K562 (cell line): ENCODE measurements at regions not wholly inside any gene's neighbourhood (a gene's known extent, or its start where the extent isn't known, plus 50 kb on each side); places are given as distances from the start of the nearest gene placed in this dataset.

Source experiments
- BMI1 ChIP-seq: fragments of 150-350 bp; IDR thresholded peaks from 2 replicates; pipeline ENCODE4 v1.6.1; 2014; ENCODE audit warnings: low read length
- NFXL1 ChIP-seq: fragments of 450-650 bp; formaldehyde crosslinking; IDR thresholded peaks from 2 replicates; pipeline ENCODE4 v1.4.0; 2021; ENCODE audit warnings: mild to moderate bottlenecking
- PHF21A ChIP-seq: fragments of 450-650 bp; IDR thresholded peaks from 2 replicates; pipeline ENCODE4 v1.6.1; 2017; ENCODE audit warnings: low read depth, borderline replicate concordance
- RB1 ChIP-seq: fragments of 450-650 bp; IDR thresholded peaks from 2 replicates; pipeline ENCODE4 v1.6.1; 2017; ENCODE audit warnings: low read depth, mild to moderate bottlenecking
- ZNF253 ChIP-seq: fragments of 250-450 bp; sonication (Bioruptor Pico); conservative IDR thresholded peaks from 2 replicates; pipeline ENCODE4 v1.6.1; 2021; ENCODE audit warnings: mild to moderate bottlenecking
- ZNF668 ChIP-seq: fragments of 250-450 bp; sonication (Bioruptor Pico); IDR thresholded peaks from 2 replicates; pipeline ENCODE4 v1.8.0; 2022; ENCODE audit warnings: mild to moderate bottlenecking, inconsistent platforms
- TF ChIP-seq, protein P1 (sequence below), 2 experiments: IDR thresholded peaks in 1 of 2; conservative IDR thresholded peaks in 1 of 2; 2 replicates each; pipeline ENCODE4 v1.6.1; 2016; ENCODE audit warnings: low read depth in 2 of 2, mild to moderate bottlenecking in 1 of 2, missing compliant biosample characterization in 1 of 2, missing genetic modification characterization in 1 of 2, moderate library complexity in 1 of 2
- TF ChIP-seq, protein P2 (sequence below): fragments of 450-650 bp; formaldehyde crosslinking; IDR thresholded peaks from 2 replicates; pipeline ENCODE4 v1.4.0; 2022; ENCODE audit warnings: missing genetic modification characterization
- TF ChIP-seq, protein P3 (sequence below): sonication (generic); formaldehyde crosslinking; IDR thresholded peaks from 2 replicates; pipeline ENCODE4 v1.9.0; 2022; ENCODE audit warnings: mild to moderate bottlenecking, missing genetic modification reagents
- TF ChIP-seq, protein P4 (sequence below): sonication (generic); formaldehyde crosslinking; IDR thresholded peaks from 2 replicates; pipeline ENCODE4 v1.9.0; 2022; ENCODE audit warnings: mild to moderate bottlenecking, missing genetic modification reagents
- TF ChIP-seq, protein P5 (sequence below): fragments of 250-450 bp; sonication (Bioruptor Pico); IDR thresholded peaks from 2 replicates; pipeline ENCODE4 v1.8.0; 2021; ENCODE audit warnings: moderate library complexity, mild to moderate bottlenecking, inconsistent platforms

DNA sequence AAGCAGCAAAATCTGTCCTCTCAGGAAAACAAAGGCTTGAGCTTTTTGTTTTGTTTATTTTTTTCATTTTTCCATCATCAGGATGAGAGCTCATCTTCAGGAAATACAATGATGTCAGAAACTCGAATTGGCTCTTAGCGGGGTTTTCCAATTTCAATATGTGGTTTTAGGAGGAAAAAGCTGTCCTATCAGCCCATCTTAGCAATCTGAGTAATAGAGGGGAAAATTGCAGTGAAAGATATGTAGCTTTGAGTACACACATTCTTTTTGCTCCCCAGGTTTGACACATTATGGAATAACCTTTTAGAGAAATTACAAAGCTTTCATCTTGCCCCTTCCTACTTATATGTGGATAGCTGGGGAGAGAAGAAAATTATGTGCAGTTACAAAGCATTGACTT is 113.6 kb upstream of the MYO3A start (continued):
- TF ChIP-seq, protein P1, sequence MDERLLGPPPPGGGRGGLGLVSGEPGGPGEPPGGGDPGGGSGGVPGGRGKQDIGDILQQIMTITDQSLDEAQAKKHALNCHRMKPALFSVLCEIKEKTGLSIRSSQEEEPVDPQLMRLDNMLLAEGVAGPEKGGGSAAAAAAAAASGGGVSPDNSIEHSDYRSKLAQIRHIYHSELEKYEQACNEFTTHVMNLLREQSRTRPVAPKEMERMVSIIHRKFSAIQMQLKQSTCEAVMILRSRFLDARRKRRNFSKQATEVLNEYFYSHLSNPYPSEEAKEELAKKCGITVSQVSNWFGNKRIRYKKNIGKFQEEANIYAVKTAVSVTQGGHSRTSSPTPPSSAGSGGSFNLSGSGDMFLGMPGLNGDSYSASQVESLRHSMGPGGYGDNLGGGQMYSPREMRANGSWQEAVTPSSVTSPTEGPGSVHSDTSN (CRISPR knock-in tag; IDR thresholded peaks at IDR 0.05; ENCODE audit: low read depth) = no peak
- TF ChIP-seq, protein P1 (tag; conservative IDR thresholded peaks at IDR 0.05; ENCODE audit: low read depth) = no peak
- TF ChIP-seq, protein P2, sequence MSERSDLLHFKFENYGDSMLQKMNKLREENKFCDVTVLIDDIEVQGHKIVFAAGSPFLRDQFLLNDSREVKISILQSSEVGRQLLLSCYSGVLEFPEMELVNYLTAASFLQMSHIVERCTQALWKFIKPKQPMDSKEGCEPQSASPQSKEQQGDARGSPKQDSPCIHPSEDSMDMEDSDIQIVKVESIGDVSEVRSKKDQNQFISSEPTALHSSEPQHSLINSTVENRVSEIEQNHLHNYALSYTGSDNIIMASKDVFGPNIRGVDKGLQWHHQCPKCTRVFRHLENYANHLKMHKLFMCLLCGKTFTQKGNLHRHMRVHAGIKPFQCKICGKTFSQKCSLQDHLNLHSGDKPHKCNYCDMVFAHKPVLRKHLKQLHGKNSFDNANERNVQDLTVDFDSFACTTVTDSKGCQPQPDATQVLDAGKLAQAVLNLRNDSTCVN (CRISPR knock-in tag) = no peak
- TF ChIP-seq NFXL1 (CRISPR knock-in tag) = no peak
- TF ChIP-seq, protein P3, sequence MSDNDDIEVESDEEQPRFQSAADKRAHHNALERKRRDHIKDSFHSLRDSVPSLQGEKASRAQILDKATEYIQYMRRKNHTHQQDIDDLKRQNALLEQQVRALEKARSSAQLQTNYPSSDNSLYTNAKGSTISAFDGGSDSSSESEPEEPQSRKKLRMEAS (CRISPR knock-in tag) = no peak
- TF ChIP-seq, protein P4, sequence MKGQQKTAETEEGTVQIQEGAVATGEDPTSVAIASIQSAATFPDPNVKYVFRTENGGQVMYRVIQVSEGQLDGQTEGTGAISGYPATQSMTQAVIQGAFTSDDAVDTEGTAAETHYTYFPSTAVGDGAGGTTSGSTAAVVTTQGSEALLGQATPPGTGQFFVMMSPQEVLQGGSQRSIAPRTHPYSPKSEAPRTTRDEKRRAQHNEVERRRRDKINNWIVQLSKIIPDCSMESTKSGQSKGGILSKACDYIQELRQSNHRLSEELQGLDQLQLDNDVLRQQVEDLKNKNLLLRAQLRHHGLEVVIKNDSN (CRISPR knock-in tag) = no peak
- no peak for TF ChIP-seq PHF21A
- no peak for TF ChIP-seq ZNF253
- no peak for TF ChIP-seq BMI1
- TF ChIP-seq, protein P5, sequence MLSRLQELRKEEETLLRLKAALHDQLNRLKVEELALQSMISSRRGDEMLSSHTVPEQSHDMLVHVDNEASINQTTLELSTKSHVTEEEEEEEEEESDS (CRISPR knock-in tag) = no peak
- TF ChIP-seq ZNF668 (CRISPR knock-in tag) = no peak
- TF ChIP-seq RB1 = no peak
- TF ChIP-seq, all 486 proteins: peak for 0
